GM12864 (cell line): ENCODE measurements at regions not wholly inside any gene's neighbourhood (a gene's known extent, or its start where the extent isn't known, plus 50 kb on each side); places are given as distances from the start of the nearest gene placed in this dataset.

Source experiments
- DNase-seq: peaks from one replicate; pipeline ENCODE4 v3.0.0-alpha.2; 2011; ENCODE audit warnings: low read depth
- H3K4me3 ChIP-seq: 2 replicates; pipeline ENCODE4 v1.5.1; 2011; ENCODE audit warnings: mild to moderate bottlenecking, low read depth, low read length, control low read depth
- CTCF ChIP-seq: IDR thresholded peaks from 2 replicates; pipeline ENCODE4 v1.5.1; 2011; ENCODE audit warnings: low read depth, mild to moderate bottlenecking, moderate library complexity, low read length, control low read depth, inconsistent platforms; ENCODE audit errors: missing control alignments

- no peak overlapping the region for H3K4me3 ChIP-seq
- TF ChIP-seq CTCF, result no peak
- DNase-seq, result no peak
These were observed 220.0 kb upstream of the TCERG1L start for GRCh38 chr10:131531265-131532190.

- TF ChIP-seq CTCF, result no peak
- DNase-seq, result no peak
- H3K4me3 ChIP-seq, result no peak overlapping the region
These were observed 220.8 kb upstream of the TCERG1L start for GRCh38 chr10:131532291-131532690.

- TF ChIP-seq CTCF, result no peak
- H3K4me3 ChIP-seq, result no peak overlapping the region
- no peak for DNase-seq
These were observed 221.3 kb upstream of the TCERG1L start for GRCh38 chr10:131532745-131533341.

GRCh38 chr10:131533846-131534526 is 222.5 kb upstream of the TCERG1L start:
- TF ChIP-seq CTCF, result no peak
- no peak overlapping the region for H3K4me3 ChIP-seq
- DNase-seq, result no peak

- no peak overlapping the region for H3K4me3 ChIP-seq
- TF ChIP-seq CTCF, result no peak
- DNase-seq, result no peak
These were observed 223.3 kb upstream of the TCERG1L start for GRCh38 chr10:131534836-131535235.

- TF ChIP-seq CTCF, result no peak
- H3K4me3 ChIP-seq, result no peak overlapping the region
- DNase-seq, result no peak
These were observed 225.2 kb upstream of the TCERG1L start for GRCh38 chr10:131536676-131537075.
